ENCODE measurements at regions not wholly inside any gene's neighbourhood (a gene's known extent, or its start where the extent isn't known, plus 50 kb on each side); places are given as distances from the start of the nearest gene placed in this dataset.
"Not testable (repeated sequence)": the region's sequence is repeated elsewhere in the genome, so short reads cannot be mapped to it uniquely, and the experiment has no call there.

- H3K4me3 ChIP-seq, result no peak overlapping the region
- H3K36me3 ChIP-seq, result no peaks in the 10 kb centered on the region
- no peaks in the 10 kb centered on the region for H3K9me3 ChIP-seq (replicated peaks)
- H3K27ac ChIP-seq, result no peak overlapping the region
- H3K4me1 ChIP-seq (replicated peaks), result no peaks in the 10 kb centered on the region
- H3K27me3 ChIP-seq (replicated peaks), result no peaks in the 10 kb centered on the region
- no peak for DNase-seq (ENCODE audit: low read depth in 1 of 2, low spot score in 2 of 2)
These were observed 354.2 kb downstream of the PDCD6IP start for GRCh38 chr3:34152656-34153055.

GRCh38 chr3:34155108-34155507 lies 356.7 kb downstream of the PDCD6IP start:
- Histone ChIP-seq H3K27ac (no peak overlapping the region), H3K9me3 (replicated peaks) (no peaks in the 10 kb centered on the region), H3K36me3 (no peaks in the 10 kb centered on the region), H3K4me1 (replicated peaks) (no peaks in the 10 kb centered on the region), H3K4me3 (no peak overlapping the region), H3K27me3 (replicated peaks) (no peaks in the 10 kb centered on the region)
- DNase-seq (ENCODE audit: low read depth in 1 of 2, low spot score in 2 of 2), result no peak

GRCh38 chr3:34155666-34156065 lies 357.2 kb downstream of the PDCD6IP start:
- DNase-seq (ENCODE audit: low read depth in 1 of 2, low spot score in 2 of 2), result no peak
- H3K9me3 ChIP-seq (replicated peaks), result no peaks in the 10 kb centered on the region
- no peaks in the 10 kb centered on the region for H3K27me3 ChIP-seq (replicated peaks)
- H3K36me3 ChIP-seq, result no peaks in the 10 kb centered on the region
- H3K4me1 ChIP-seq (replicated peaks), result no peaks in the 10 kb centered on the region
- H3K4me3 ChIP-seq, result no peak overlapping the region
- no peak overlapping the region for H3K27ac ChIP-seq

GRCh38 chr3:34157491-34157890 lies 359.1 kb downstream of the PDCD6IP start:
- Histone ChIP-seq H3K27me3 (replicated peaks) (no peaks in the 10 kb centered on the region), H3K9me3 (replicated peaks) (no peaks in the 10 kb centered on the region), H3K27ac (no peak overlapping the region), H3K4me3 (no peak overlapping the region), H3K4me1 (replicated peaks) (no peaks in the 10 kb centered on the region), H3K36me3 (no peaks in the 10 kb centered on the region)
- no peak for DNase-seq (ENCODE audit: low read depth in 1 of 2, low spot score in 2 of 2)

- Histone ChIP-seq H3K27ac (no peak overlapping the region), H3K36me3 (no peaks in the 10 kb centered on the region), H3K4me3 (no peak overlapping the region), H3K9me3 (replicated peaks) (no peaks in the 10 kb centered on the region), H3K4me1 (replicated peaks) (no peaks in the 10 kb centered on the region), H3K27me3 (replicated peaks) (no peaks in the 10 kb centered on the region)
- no peak for DNase-seq (ENCODE audit: low read depth in 1 of 2, low spot score in 2 of 2)
These were observed 361.4 kb downstream of the PDCD6IP start for GRCh38 chr3:34159613-34160420.

GRCh38 chr3:34169636-34170035 lies 371.2 kb downstream of the PDCD6IP start:
- not testable (repeated sequence) for H3K9me3 ChIP-seq (replicated peaks)

GRCh38 chr3:34174740-34175139 lies 376.3 kb downstream of the PDCD6IP start:
- Histone ChIP-seq H3K4me3 (no peak overlapping the region), H3K27me3 (replicated peaks) (no peaks in the 10 kb centered on the region), H3K9me3 (replicated peaks) (no peaks in the 10 kb centered on the region), H3K4me1 (replicated peaks) (no peaks in the 10 kb centered on the region), H3K27ac (no peak overlapping the region), H3K36me3 (no peaks in the 10 kb centered on the region)
- DNase-seq (ENCODE audit: low read depth in 1 of 2, low spot score in 2 of 2), result no peak

More at GRCh38 chr3:34169636-34170035, 371.2 kb downstream of the PDCD6IP start:
- DNase-seq (ENCODE audit: low read depth in 1 of 2, low spot score in 2 of 2); H3K4me1 ChIP-seq (replicated peaks); H3K27ac ChIP-seq; H3K4me3 ChIP-seq; H3K27me3 ChIP-seq (replicated peaks); H3K36me3 ChIP-seq: not testable (repeated sequence)

- no peak for DNase-seq (ENCODE audit: low read depth in 1 of 2, low spot score in 2 of 2)
- no peak overlapping the region for H3K4me3 ChIP-seq
- no peaks in the 10 kb centered on the region for H3K36me3 ChIP-seq
- no peak overlapping the region for H3K27ac ChIP-seq
- no peaks in the 10 kb centered on the region for H3K4me1 ChIP-seq (replicated peaks)
- H3K9me3 ChIP-seq (replicated peaks), result no peaks in the 10 kb centered on the region
- no peaks in the 10 kb centered on the region for H3K27me3 ChIP-seq (replicated peaks)
These were observed 377.3 kb downstream of the PDCD6IP start for GRCh38 chr3:34175636-34176176.

- Histone ChIP-seq H3K9me3 (replicated peaks) (no peaks in the 10 kb centered on the region), H3K36me3 (no peaks in the 10 kb centered on the region), H3K27me3 (replicated peaks) (no peaks in the 10 kb centered on the region), H3K4me1 (replicated peaks) (no peaks in the 10 kb centered on the region), H3K27ac (no peak overlapping the region), H3K4me3 (no peak overlapping the region)
- DNase-seq (ENCODE audit: low read depth in 1 of 2, low spot score in 2 of 2), result no peak
These were observed 378.3 kb downstream of the PDCD6IP start for GRCh38 chr3:34176723-34177122.

GRCh38 chr3:34178415-34178814 lies 380.0 kb downstream of the PDCD6IP start:
- Histone ChIP-seq H3K4me3 (no peak overlapping the region), H3K27me3 (replicated peaks) (no peaks in the 10 kb centered on the region), H3K4me1 (replicated peaks) (no peaks in the 10 kb centered on the region), H3K36me3 (no peaks in the 10 kb centered on the region), H3K27ac (no peak overlapping the region), H3K9me3 (replicated peaks) (no peaks in the 10 kb centered on the region)
- no peak for DNase-seq (ENCODE audit: low read depth in 1 of 2, low spot score in 2 of 2)

GRCh38 chr3:34179716-34180115 lies 381.3 kb downstream of the PDCD6IP start:
- Histone ChIP-seq H3K27me3 (replicated peaks) (no peaks in the 10 kb centered on the region), H3K4me3 (no peak overlapping the region), H3K9me3 (replicated peaks) (no peaks in the 10 kb centered on the region), H3K36me3 (no peaks in the 10 kb centered on the region), H3K27ac (no peak overlapping the region), H3K4me1 (replicated peaks) (no peaks in the 10 kb centered on the region)
- no peak for DNase-seq (ENCODE audit: low read depth in 1 of 2, low spot score in 2 of 2)

- Histone ChIP-seq H3K4me1 (replicated peaks) (no peaks in the 10 kb centered on the region), H3K4me3 (no peak overlapping the region), H3K27me3 (replicated peaks) (no peaks in the 10 kb centered on the region), H3K27ac (no peak overlapping the region), H3K9me3 (replicated peaks) (no peaks in the 10 kb centered on the region), H3K36me3 (no peaks in the 10 kb centered on the region)
- DNase-seq (ENCODE audit: low read depth in 1 of 2, low spot score in 2 of 2), result no peak
These were observed 382.1 kb downstream of the PDCD6IP start for GRCh38 chr3:34180532-34180931.

GRCh38 chr3:34183114-34183513 lies 384.7 kb downstream of the PDCD6IP start:
- Histone ChIP-seq H3K27me3 (replicated peaks) (no peaks in the 10 kb centered on the region), H3K36me3 (no peaks in the 10 kb centered on the region), H3K4me3 (no peak overlapping the region), H3K4me1 (replicated peaks) (no peaks in the 10 kb centered on the region), H3K27ac (no peak overlapping the region), H3K9me3 (replicated peaks) (no peaks in the 10 kb centered on the region)
- DNase-seq (ENCODE audit: low read depth in 1 of 2, low spot score in 2 of 2), result no peak

- Histone ChIP-seq H3K9me3 (replicated peaks) (no peaks in the 10 kb centered on the region), H3K36me3 (no peaks in the 10 kb centered on the region)
These were observed 385.3 kb downstream of the PDCD6IP start for GRCh38 chr3:34183611-34184340.

More at GRCh38 chr3:34183611-34184340, 385.3 kb downstream of the PDCD6IP start:
- H3K4me3 ChIP-seq, result no peak overlapping the region
- DNase-seq (ENCODE audit: low read depth in 1 of 2, low spot score in 2 of 2), result no peak
- no peaks in the 10 kb centered on the region for H3K4me1 ChIP-seq (replicated peaks)
- no peak overlapping the region for H3K27ac ChIP-seq
- no peaks in the 10 kb centered on the region for H3K27me3 ChIP-seq (replicated peaks)
